HG03354 (cell line): ENCODE measurements at regions not wholly inside any gene's neighbourhood (a gene's known extent, or its start where the extent isn't known, plus 50 kb on each side); places are given as distances from the start of the nearest gene placed in this dataset.

Experiments
- ATAC-seq: cut with Tn5 transposase; IDR thresholded peaks from one replicate; pipeline ENCODE4 v1.9.1; 2021; ENCODE audit warnings: mild to moderate bottlenecking; ENCODE audit not compliant: unreplicated experiment, poor library complexity, severe bottlenecking

DNA sequence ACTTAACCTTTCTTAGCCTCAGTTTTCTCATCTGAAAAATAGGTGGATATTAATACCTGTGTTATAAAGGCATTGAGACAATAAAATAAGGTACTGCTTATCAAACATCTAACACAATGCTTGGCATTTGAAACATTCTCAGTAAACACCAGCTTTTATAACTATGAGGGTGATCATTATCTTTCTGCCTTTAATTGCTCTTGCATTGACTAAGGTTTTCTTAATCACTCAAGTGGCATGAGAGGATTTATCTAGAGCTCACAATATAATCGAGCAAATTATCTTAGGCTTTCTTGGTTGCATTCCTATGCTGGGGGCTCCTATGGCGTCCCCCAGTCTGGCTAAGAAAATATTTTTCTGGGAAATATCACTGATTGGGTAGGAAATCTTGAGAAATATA lies 716.4 kb upstream of the MARCKS start:
- ATAC-seq = no peak

GRCh38 chr6:113141901-113142300 lies 715.2 kb upstream of the MARCKS start:
- no peak for ATAC-seq

- ATAC-seq = no peak
These were observed 714.4 kb upstream of the MARCKS start for GRCh38 chr6:113142671-113143174.

DNA sequence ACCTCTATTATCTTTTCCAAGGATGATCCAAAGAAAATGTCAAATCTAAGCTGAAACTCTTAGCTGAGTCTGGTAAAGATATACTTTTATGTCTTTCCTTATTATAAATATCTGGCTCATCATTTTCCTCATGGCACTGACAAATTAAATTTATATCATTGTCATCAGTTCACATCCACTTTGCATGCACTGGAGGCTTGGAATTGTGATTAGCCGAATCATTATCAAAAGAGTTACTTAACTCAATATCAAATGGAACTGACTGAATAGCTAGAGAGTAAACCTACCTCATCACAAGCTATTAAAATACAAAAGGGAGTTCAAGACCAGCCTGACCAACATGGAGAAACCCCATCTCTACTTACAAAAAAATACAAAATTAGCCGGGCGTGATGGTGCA lies 713.9 kb upstream of the MARCKS start:
- ATAC-seq = no peak

DNA sequence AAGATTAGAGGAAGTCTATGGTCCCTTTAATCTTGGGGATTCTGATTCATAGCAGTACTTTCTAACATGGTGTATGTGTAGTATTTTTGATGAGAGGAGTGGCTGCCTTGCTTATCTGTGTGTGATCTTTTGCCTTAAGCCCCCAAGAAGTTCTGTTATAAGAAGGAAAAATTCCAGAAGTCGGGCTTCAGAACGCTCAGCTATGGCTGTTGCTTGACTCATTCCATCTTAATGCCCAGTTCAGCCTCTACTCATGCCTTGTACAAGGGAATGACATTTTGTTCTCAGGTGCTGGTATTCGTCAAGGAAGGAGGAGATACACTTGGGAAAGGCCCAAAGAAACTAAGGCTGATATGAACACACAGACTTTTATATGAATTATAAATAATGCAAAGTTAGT lies 713.0 kb upstream of the MARCKS start:
- ATAC-seq = no peak

- no peak for ATAC-seq
These were observed 710.3 kb upstream of the MARCKS start for GRCh38 chr6:113146878-113147277.

- ATAC-seq = no peak
These were observed 709.6 kb upstream of the MARCKS start for GRCh38 chr6:113147544-113147943.

DNA sequence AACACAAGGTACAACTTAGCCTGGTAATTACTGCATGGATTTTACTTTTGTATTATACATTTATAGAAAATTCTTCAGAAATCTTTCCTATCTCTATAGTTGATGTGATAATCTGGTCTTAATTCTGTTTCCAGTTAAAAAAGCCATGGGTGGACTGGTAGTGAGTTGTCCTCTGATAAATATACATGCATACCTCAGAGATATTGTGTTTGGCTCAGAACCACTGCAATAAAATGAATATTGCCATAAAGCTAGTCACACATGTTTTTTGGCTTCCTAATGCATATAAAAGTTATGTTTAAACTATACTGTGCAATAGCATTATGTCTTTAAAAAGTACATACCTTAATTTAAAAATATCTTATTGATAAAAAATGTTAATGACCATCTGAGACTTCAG lies 708.6 kb upstream of the MARCKS start:
- no peak for ATAC-seq

DNA sequence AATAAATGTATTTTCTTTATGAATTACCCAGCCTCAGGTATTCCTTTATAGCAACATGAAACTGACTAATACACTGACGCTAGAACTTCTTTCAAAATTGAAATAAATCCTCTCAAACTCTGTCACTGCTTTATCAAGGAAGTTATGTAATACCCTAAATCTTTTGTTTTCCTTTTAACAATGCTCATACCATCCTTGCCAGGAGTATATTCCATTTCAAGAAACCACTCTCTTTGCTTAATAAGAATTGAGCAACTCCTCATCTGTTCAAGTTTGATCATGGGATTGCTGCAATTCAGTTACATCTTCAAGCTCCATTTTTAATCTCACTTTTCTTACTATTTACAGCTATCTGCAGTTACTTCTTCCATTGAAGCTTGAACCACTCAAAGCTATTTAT lies 707.6 kb upstream of the MARCKS start:
- ATAC-seq = no peak

DNA sequence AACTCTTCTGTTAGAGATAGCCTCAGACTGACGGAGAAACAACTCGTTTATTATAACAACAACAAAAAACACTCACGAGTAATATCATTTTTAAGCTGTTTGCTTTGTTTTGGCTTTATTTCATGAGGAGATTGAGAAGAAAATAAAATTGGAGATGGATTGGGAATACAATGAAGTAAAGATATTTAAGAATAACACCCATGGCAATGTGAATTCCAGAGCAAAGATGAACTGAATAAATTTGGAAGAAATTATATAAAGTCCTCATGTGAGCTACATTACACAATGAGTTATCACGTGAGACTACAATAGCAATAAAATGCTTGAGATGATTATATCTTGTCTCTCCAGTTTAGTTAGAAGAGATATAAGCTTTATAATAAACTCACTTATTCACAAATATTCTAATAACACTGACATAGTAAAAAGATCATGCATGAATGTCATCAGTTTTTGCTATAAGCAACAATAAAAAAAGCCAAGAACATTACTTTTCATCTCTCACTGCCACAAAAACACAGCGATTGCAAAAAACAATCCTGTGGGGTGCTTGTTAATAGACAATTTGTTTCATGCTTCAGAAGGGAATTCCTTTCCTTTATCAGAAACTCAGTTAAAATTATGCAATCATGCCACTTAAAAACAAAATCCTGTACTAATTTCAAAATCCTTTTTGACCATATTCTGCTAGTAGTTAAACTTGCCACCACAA lies 696.7 kb upstream of the MARCKS start:
- ATAC-seq = no peak

DNA sequence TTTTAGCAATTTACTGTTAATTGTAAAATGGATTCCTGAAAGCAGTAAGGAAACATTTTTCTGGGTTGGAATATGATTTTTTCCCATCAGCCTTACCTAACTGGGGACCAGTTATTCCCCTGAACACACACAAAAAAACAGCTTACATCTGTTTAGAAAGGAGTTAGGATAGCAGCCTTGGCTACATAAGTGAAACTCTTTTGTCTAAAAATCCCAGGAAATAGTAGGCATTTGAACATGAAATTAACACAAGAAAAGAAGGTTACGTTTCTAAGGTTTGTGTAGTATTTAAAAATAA lies 696.2 kb upstream of the MARCKS start:
- no peak for ATAC-seq

GRCh38 chr6:113162739-113163138 lies 694.4 kb upstream of the MARCKS start:
- no peak for ATAC-seq

DNA sequence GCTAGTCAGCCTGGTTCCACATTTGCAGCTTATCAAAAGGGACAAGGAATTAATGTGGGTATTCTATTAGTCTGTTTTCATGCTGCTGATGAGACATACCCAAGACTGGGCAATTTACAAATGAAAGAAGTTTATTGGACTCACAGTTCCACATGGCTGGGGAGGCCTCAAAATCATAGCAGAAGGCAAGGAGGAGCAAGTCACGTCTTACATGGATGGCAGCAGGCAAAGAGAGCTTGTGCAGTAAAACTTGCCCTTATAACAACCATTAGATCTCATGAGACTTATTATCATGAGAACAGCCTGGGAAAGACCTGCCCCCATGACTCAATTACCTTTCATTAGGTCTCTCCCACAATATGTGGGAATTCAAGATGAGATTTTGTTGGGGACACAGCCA lies 689.1 kb upstream of the MARCKS start:
- no peak for ATAC-seq

DNA sequence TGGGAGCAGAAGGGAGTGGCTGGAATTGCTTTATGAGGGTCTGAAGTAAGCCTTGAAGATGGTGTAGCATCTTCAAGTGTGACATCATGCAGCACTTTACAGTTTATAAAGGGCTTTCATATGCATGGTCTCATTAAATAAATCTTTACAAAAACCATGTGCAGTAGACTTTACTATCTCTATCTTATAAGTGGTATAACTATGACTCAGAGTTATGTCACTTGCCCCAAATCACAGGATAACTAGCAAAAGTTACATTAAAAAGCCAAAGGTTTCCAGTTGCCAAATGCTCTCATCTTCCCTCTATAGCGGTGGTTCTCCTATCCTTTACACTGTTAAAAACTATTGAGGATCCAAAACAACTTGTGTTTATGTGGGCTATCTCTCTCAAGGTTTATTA lies 687.7 kb upstream of the MARCKS start:
- ATAC-seq = no peak

GRCh38 chr6:113170454-113170853 lies 686.7 kb upstream of the MARCKS start:
- ATAC-seq = no peak

DNA sequence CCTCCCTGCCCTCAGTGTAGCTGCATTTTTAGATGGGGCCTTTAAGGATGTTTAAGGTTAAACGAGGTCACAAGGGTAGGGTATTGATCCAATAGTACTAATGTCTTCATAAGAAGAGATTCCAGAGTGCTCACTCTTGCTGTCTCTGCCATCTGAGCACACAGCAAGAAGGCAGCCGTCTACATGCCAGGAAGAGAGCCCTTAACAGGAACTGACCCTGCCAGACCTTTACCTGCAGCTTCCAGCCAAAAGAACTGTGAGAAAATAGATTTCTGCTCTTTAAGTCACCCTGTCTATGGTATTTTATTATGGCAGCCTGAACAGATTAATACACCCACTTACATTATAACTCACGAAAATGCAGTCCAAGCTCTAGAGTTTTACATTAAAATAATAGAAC lies 685.3 kb upstream of the MARCKS start:
- no peak for ATAC-seq

- no peak for ATAC-seq
These were observed 684.6 kb upstream of the MARCKS start for GRCh38 chr6:113172531-113172966.

DNA sequence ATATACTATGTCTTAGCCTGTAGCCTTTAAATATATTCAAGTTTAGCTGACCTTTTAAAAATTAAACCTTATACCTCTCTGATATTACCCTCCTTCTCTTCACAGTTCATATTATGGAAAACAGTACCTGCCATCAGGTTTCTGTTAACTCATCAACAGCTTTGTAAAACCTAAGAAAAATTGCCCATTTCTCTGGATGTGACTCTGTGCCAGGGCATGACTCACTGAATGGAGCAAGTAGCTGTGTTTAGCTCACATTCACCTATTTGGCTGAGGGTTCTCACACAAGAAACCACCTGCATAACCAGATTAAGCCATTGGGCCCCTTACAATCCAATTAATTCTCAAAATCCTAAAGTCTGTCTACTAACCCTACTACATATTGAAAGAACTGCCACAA lies 678.8 kb upstream of the MARCKS start:
- no peak for ATAC-seq

- ATAC-seq = no peak
These were observed 676.0 kb upstream of the MARCKS start for GRCh38 chr6:113181164-113181563.

DNA sequence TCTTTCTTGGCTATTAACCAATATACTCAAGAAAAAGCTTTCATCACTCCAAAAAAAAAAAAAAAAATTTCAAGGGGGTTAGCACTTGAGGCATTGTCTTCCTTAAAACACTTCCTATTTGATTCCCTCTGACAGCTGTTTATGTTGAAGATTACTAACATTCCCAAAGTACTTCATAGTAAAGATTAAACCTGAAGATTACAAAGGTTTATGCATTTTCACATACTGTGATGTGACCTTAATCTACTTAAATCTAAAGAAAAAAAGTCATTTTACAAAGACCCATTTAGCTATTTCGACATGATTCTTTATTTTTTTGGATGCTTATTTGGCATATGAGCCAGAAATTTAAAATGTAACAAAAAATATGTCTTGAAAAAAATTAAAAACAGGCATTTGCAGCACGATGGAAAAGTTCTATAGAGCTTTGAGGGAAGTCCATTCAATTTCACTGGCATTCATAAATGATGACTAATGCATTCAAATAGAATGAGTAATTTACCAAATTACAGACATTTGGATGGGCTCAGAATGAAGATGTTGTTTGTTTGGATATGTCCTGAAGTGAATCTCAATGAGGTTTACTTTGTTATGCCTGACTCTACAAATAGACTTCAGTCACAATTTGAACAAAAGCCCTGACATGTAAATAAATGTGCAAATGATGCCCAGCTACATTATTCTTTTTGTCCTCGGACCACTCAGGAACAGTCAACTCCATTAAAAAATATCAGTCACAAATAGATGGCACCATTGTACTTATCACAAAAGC lies 674.6 kb upstream of the MARCKS start:
- no peak for ATAC-seq

DNA sequence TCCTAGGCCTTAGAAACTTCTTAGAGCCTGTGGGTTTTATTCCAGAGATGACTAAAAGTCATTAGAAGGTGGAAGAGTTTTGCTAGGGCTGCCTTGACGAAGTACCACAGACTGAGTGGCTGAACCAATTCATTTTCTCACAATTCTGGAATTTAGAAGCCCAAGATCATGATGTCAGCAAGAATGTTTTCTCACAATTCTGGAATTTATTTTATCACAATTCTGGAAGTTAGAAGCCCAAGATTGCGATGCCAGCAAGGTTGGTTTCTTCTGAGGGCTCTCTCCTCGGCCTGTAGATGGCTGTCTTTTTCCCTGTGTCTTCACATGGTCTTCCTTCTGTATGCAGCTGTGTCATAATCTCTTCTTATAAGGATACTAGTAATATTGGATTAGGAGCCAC lies 672.9 kb upstream of the MARCKS start:
- ATAC-seq = no peak
